ENCODE measurements at regions not wholly inside any gene's neighbourhood (a gene's known extent, or its start where the extent isn't known, plus 50 kb on each side); places are given as distances from the start of the nearest gene placed in this dataset.
A peak's percentile ranks its signal among the peaks of the same experiment; 100 is the strongest.

DNA sequence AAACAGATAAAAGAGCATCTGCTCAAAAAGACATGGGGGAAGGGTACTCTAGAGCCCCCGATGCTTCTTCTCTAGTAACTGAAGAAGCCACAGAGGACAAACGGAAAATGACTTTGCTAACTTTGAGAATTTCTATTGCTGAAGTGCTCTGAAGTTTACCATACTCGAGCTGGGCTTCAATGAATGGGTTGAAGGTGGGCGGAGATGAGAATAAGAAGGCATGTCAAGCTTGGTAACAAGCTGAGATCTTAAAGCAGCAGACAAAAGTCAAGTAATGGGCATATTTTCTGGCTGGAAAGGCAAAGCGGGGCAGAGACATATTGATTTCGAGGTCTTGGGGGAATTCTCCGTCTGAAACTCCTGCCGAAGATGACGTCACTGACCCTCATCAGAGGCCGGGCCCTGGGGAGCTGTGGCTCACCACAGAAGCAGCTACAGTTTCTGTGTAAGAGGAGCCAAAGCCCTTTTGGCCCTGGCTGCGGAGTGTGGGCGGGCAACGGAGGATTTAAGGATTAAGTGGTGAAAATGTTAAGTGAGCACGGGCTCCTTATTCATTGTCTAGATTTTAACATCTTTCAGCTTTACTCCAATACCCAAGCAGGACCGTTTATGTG, 115.8 kb upstream of the SLIT3 start (continued):
- TF ChIP-seq, protein P1, sequence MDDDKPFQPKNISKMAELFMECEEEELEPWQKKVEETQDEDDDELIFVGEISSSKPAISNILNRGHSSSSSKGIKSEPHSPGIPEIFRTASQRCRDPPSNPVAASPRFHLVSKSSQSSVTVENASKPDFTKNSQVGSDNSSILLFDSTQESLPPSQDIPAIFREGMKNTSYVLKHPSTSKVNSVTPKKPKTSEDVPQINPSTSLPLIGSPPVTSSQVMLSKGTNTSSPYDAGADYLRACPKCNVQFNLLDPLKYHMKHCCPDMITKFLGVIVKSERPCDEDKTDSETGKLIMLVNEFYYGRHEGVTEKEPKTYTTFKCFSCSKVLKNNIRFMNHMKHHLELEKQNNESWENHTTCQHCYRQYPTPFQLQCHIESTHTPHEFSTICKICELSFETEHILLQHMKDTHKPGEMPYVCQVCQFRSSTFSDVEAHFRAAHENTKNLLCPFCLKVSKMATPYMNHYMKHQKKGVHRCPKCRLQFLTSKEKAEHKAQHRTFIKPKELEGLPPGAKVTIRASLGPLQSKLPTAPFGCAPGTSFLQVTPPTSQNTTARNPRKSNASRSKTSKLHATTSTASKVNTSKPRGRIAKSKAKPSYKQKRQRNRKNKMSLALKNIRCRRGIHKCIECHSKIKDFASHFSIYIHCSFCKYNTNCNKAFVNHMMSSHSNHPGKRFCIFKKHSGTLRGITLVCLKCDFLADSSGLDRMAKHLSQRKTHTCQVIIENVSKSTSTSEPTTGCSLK (tag by site-specific recombination; IDR thresholded peaks at IDR 0.05), result no peak
- no peak for TF ChIP-seq ZNF837 (tag by site-specific recombination; IDR thresholded peaks at IDR 0.05)
- TF ChIP-seq ZNF324 (tag by site-specific recombination; IDR thresholded peaks at IDR 0.05), result no peak; the same call in 1 of the 2 replicates
- no peak for TF ChIP-seq ZNF610 (tag by site-specific recombination; IDR thresholded peaks at IDR 0.05; ENCODE audit: borderline replicate concordance)
- TF ChIP-seq ZSCAN30 (tag by site-specific recombination; IDR thresholded peaks at IDR 0.05), result 0 out of 2 replicates have a peak, but pooled peaks have one; percentile 24
- no peak for TF ChIP-seq GLI4 (tag by site-specific recombination; IDR thresholded peaks at IDR 0.05)
- no peak for TF ChIP-seq REPIN1 (tag by site-specific recombination; IDR thresholded peaks at IDR 0.05; ENCODE audit: low read depth)
- no peak for TF ChIP-seq ZNF510 (tag by site-specific recombination; IDR thresholded peaks at IDR 0.05; ENCODE audit: insufficient replicate concordance)
- TF ChIP-seq ZNF121 (tag by site-specific recombination; IDR thresholded peaks at IDR 0.05), result no peak
- no peak for TF ChIP-seq ZNF621 (tag by site-specific recombination; IDR thresholded peaks at IDR 0.05)
- TF ChIP-seq KLF9 (tag by site-specific recombination; IDR thresholded peaks at IDR 0.05; ENCODE audit: low read depth), result no peak
- TF ChIP-seq ZNF140 (tag by site-specific recombination; IDR thresholded peaks at IDR 0.05), result no peak
- TF ChIP-seq ZXDB (tag by site-specific recombination; IDR thresholded peaks at IDR 0.05), result peak; percentile 30; the same call in 1 of the 2 replicates
- no peak for TF ChIP-seq ZFP37 (tag by site-specific recombination; IDR thresholded peaks at IDR 0.05)
- TF ChIP-seq ZNF48 (tag by site-specific recombination; IDR thresholded peaks at IDR 0.05), result no peak
- TF ChIP-seq KLF1 (tag by site-specific recombination; IDR thresholded peaks at IDR 0.05), result no peak
- no peak for TF ChIP-seq SETDB1 (IDR thresholded peaks at IDR 0.05; ENCODE audit: insufficient read length, low read length)
- TF ChIP-seq, protein P2, sequence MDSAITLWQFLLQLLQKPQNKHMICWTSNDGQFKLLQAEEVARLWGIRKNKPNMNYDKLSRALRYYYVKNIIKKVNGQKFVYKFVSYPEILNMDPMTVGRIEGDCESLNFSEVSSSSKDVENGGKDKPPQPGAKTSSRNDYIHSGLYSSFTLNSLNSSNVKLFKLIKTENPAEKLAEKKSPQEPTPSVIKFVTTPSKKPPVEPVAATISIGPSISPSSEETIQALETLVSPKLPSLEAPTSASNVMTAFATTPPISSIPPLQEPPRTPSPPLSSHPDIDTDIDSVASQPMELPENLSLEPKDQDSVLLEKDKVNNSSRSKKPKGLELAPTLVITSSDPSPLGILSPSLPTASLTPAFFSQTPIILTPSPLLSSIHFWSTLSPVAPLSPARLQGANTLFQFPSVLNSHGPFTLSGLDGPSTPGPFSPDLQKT (IDR thresholded peaks at IDR 0.05; ENCODE audit: borderline replicate concordance, low read depth, low read length), result no peak
- no peak for TF ChIP-seq HOXD13 (CRISPR knock-in tag; IDR thresholded peaks at IDR 0.05; ENCODE audit: borderline replicate concordance)
- no peak for TF ChIP-seq ZNF585B (tag by site-specific recombination; IDR thresholded peaks at IDR 0.05)
- no peak for TF ChIP-seq ZNF155 (tag by site-specific recombination; IDR thresholded peaks at IDR 0.05)
- peak; percentile 50 for TF ChIP-seq GLIS1 (tag by site-specific recombination; IDR thresholded peaks at IDR 0.05)
- no peak for TF ChIP-seq ZNF76 (tag by site-specific recombination; IDR thresholded peaks at IDR 0.05; ENCODE audit: borderline replicate concordance, low read depth)
- TF ChIP-seq ZFP41 (tag by site-specific recombination; IDR thresholded peaks at IDR 0.05; ENCODE audit: borderline replicate concordance), result no peak
- no peak for TF ChIP-seq ZNF133 (tag by site-specific recombination; IDR thresholded peaks at IDR 0.05)
- TF ChIP-seq ZIC2 (tag by site-specific recombination; IDR thresholded peaks at IDR 0.05), result no peak
- TF ChIP-seq ZNF16 (tag by site-specific recombination; IDR thresholded peaks at IDR 0.05; ENCODE audit: low read depth), result no peak
- no peak for TF ChIP-seq PRDM1 (tag by site-specific recombination; IDR thresholded peaks at IDR 0.05)
- no peak for TF ChIP-seq KLF16 (tag by site-specific recombination; IDR thresholded peaks at IDR 0.05)
- TF ChIP-seq, protein P3, sequence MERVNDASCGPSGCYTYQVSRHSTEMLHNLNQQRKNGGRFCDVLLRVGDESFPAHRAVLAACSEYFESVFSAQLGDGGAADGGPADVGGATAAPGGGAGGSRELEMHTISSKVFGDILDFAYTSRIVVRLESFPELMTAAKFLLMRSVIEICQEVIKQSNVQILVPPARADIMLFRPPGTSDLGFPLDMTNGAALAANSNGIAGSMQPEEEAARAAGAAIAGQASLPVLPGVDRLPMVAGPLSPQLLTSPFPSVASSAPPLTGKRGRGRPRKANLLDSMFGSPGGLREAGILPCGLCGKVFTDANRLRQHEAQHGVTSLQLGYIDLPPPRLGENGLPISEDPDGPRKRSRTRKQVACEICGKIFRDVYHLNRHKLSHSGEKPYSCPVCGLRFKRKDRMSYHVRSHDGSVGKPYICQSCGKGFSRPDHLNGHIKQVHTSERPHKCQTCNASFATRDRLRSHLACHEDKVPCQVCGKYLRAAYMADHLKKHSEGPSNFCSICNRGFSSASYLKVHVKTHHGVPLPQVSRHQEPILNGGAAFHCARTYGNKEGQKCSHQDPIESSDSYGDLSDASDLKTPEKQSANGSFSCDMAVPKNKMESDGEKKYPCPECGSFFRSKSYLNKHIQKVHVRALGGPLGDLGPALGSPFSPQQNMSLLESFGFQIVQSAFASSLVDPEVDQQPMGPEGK (tag by site-specific recombination; IDR thresholded peaks at IDR 0.05), result peak; percentile 68
- TF ChIP-seq ZNF112 (tag by site-specific recombination; IDR thresholded peaks at IDR 0.05), result no peak
- no peak for TF ChIP-seq ZNF302 (tag by site-specific recombination; IDR thresholded peaks at IDR 0.05; ENCODE audit: low read depth)
- TF ChIP-seq ZNF768 (tag by site-specific recombination; IDR thresholded peaks at IDR 0.05), result no peak
- no peak for TF ChIP-seq ZNF433 (tag by site-specific recombination; IDR thresholded peaks at IDR 0.05; ENCODE audit: low read depth)
- no peak for TF ChIP-seq ZNF423 (tag by site-specific recombination; IDR thresholded peaks at IDR 0.05)
- no peak for TF ChIP-seq TCF7L2 (IDR thresholded peaks at IDR 0.05; ENCODE audit: borderline replicate concordance, low read depth, low read length)

All from HEK293 (cell line).